ENCODE measurements at regions not wholly inside any gene's neighbourhood (a gene's known extent, or its start where the extent isn't known, plus 50 kb on each side); places are given as distances from the start of the nearest gene placed in this dataset.
A peak's percentile ranks its signal among the peaks of the same experiment; 100 is the strongest.
"Not testable (repeated sequence)": the region's sequence is repeated elsewhere in the genome, so short reads cannot be mapped to it uniquely, and the experiment has no call there.

DNA sequence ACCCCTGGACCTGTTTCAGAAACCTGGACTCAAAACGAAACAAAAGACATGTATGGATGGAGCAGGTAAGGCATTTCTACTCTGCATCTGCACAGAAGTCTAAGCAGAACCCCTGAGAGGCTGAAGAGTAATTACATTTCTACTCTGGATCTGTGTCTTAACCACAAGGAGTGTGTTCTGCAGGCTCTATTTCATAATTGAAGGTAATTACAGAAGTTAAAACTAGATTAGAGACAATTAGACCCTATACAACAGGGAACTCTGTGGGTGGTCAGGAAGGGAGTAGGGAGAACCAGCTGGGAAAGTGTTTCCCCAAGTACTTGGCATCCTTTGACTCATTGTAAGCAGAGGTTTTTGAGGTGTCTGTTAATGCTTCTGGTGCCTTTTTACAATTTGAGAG is 69.8 kb downstream of the IGSF1 start:
- intact Hi-C loops (cut with DNase I): no loop called here
- no peak for DNase-seq

DNA sequence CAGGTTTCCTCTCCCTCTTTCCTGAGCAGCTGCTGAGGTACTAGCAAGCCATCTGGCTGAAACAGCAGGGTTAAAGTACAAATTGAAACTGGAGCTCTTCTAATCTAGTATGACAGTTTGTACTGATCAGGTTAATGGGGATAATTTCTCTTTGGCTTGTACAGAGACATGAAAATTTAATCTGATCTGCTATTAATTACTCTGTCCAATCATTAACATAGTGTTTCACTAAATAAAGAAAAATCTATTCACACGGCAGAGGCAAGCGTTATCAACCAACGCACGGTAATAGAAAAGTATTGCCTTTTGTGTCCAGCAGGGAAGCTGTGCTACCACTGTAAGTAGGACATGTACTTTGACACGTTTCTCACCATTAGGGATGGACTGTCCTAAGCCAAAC is 71.1 kb downstream of the IGSF1 start:
- intact Hi-C loops (cut with DNase I): no loop called here
- DNase-seq: no peak

GRCh38 chrX:131216828-131217227 is 72.3 kb downstream of the IGSF1 start:
- no peak for DNase-seq

DNA sequence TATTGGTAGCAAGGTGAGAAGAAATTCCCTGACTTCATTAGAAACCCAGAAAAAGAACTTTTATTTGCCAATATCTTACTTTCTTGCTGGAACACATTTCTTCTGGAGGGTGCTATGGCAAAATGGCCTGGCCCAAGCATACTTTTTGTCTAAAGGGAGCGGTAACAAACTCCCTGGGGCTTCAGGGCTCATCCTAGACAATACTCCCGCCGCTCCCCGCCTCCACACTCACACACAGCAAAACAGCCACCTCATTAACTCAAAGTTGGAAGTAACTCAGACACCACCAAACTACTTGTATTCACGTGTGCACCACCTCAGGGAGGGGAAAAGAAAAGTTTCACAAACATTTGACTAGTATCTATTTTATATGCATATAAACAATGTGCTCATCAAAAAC is 75.7 kb downstream of the IGSF1 start:
- intact Hi-C loops (cut with DNase I): no loop called here
- no peak for DNase-seq

More at GRCh38 chrX:131216828-131217227, 72.3 kb downstream of the IGSF1 start:
- intact Hi-C loops (cut with DNase I): no loop called here

DNA sequence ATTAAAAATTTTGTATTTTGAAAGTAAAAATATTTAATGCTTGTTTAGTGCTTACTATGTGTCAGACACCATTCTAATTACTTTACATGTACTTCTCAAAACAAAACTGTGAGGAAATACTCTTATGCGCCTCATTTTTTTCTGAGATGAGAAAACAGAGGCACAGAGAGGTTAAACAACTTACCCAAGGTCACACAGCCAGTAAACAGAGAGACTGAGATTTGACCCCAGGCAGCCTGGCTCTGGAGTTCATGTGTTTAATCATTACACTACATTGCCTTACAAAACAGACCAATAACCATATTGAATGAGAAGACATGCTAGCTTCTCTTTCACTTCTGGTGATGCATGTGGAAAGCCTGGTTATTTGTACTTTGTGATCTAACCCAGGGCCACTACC is 86.3 kb downstream of the IGSF1 start:
- intact Hi-C loops (cut with DNase I): no loop called here
- no peak for DNase-seq

DNA sequence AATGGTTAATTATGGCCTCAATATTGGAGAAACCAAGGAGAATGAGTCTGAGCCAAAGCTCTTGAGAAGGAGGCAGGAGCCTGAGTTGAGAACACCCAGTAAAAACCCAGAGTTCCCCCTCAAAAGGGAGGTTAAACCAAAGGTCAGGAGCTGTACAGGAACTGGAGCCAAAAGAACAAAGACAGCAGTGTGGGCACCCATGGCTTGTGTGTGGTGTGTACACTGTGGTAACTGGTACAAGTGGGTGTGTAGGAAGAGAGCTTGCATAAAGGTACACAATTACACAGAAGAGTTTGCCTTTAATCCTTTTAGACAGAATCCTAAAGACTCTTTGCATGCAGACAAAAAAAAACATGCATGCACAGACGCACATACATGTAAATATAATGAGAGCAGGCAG is 87.1 kb downstream of the IGSF1 start:
- intact Hi-C loops (cut with DNase I): no loop called here
- DNase-seq: no peak

DNA sequence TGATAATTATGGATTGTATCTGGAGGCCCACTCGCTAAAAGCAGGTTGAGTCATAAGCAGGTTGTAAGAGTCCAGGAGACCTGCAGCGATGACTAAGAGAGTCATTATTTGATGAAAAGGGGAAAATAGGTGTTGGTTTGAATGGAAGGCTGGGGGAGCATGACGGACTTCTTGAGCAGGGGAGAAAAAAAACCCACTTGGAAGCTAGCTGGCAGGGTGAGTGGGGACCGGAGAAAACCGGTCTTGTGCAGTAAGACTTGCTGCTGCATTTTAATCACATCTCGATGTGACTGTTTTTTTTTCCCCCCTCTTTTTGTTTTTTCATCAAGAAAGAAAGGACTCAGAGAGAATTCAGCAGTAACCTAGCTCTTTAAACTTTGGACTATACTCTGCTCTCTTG is 90.0 kb downstream of the IGSF1 start:
- peak in 4 of 42 donors; percentile 2 to 47 (median 20) for DNase-seq
- intact Hi-C loops (cut with DNase I): no loop called here

DNA sequence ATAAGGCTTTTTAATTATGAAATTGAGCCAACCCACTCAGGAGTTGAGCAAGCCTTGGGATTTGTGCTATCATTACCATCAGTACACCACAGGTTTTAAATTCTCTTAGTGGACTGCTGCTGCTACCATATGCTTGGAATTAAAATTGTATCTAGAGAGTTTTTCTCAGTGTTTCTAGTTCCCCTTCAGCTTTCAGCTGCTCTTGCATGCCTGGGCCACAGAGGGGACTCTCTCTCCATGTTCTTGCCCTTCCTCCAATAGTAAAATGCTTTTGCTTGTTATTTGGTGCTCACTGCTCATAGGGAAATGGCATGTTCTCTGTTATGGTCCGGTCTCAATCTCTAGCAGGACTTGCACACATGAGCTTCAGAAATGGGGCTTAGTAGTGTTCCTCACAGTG is 101.9 kb downstream of the IGSF1 start:
- intact Hi-C loops (cut with DNase I): no loop called here
- no peak for DNase-seq

DNA sequence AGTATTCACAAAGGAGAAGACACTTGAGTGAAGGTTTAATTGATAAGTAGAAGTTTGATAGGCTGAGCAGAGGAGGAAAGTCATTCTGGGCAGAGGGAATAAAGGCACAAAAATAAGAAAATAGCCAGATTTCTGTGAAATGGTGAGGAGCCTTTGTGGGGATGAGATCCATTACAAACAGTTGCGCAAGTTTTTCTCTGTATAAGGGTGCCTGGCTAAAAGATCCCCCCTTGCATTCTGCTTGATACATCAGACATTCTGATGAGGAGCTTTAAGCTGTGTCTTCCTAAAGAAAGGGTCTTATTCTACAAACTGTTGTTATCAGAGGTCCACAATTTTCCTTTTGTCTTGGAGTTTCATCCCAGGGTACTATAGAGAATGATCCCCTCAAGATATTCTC is 112.0 kb downstream of the ARHGAP36 start:
- no peak for DNase-seq
- intact Hi-C loops (cut with DNase I): no loop called here

DNA sequence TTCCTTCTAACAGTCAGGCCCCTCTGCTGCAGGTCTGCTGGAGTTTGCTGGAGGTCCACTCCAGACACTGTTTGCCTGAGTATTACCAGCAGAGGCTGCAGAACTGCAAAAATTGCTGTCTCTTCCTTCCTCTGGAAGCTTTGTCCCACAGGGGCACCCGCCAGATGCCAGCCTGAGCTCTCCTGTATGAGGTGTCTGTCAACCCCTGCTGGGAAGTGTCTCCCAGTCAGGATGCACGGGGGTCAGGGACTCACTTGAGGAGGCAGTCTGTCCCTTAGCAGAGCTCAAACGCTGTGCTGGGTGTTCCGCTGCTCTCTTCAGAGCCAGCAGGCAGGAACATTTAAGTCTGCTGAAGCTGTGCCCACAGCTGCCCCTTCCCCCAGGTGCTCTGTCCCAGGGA is 105.5 kb downstream of the ARHGAP36 start:
- intact Hi-C loops (cut with DNase I); DNase-seq: not testable (repeated sequence)

- DNase-seq; intact Hi-C loops (cut with DNase I): not testable (repeated sequence)
Observed at GRCh38 chrX:131157656-131158055, 99.5 kb downstream of the ARHGAP36 start.

DNA sequence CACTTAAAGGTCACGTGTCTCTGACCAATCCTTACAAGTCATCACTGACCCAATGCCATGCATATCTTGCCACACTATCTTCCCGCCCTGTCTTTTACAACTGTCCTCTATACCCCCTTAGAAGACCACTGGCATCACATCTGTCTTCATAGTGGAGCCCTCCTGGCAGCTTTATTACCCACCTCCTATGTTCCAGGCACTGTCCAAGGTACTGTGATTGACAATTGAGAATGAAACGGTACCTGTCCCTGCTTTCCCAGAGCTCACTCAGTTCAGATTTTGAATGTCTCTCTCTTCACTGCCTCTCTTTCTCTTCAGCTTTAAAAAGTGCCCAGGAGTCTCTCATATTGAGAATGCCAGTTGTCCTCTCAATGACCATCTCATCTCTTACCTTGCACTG is 88.6 kb downstream of the ARHGAP36 start:
- intact Hi-C loops (cut with DNase I): no loop called here

More for the DNA sequence above, 88.6 kb downstream of the ARHGAP36 start:
- no peak for DNase-seq

Data from head of caudate nucleus (tissue), 42 donors.